IMR-90 (cell line): ENCODE measurements at regions not wholly inside any gene's neighbourhood (a gene's known extent, or its start where the extent isn't known, plus 50 kb on each side); places are given as distances from the start of the nearest gene placed in this dataset.

Experiments
- ATAC-seq: fragments of 200-7000 bp; cut with Tn5 transposase; 2 replicates; pipeline ENCODE4 v1.9.1; 2020; ENCODE audit warnings: low read depth, mild to moderate bottlenecking, moderate library complexity
- BruUV-seq: library from RNA; stranded (reverse); fragments of 400-500 nt; replicated peaks from 2 replicates; lab custom pipeline; 2021; lab: Mats Ljungman, UMichigan
- CTCF ChIA-PET: fragments of 300-600 bp; formaldehyde crosslinking; extraction: SDS; loops from one replicate; lab custom pipeline; 2021; ENCODE audit warnings: antibody characterized with exemption; lab: Yijun Ruan, JAX
- POLR2A ChIA-PET: fragments of 300-600 bp; sonication (Branson Sonifier 250); formaldehyde crosslinking; loops from one replicate; lab custom pipeline; 2022; ENCODE audit warnings: antibody characterized with exemption; ENCODE audit not compliant: unreplicated experiment; lab: Charles Lee
- DNase-seq: peaks from one replicate; pipeline ENCODE4 v3.0.0; 2013
- H2AFZ ChIP-seq: replicated peaks from 2 replicates; pipeline ENCODE3; 2013; ENCODE audit warnings: low read length, mild to moderate bottlenecking; ENCODE audit not compliant: poor library complexity
- H2AK5ac ChIP-seq: 2 replicates; pipeline ENCODE4 v1.6.1; 2013; ENCODE audit warnings: low read depth, low read length, inconsistent platforms
- H2AK9ac ChIP-seq: replicated peaks from 2 replicates; pipeline ENCODE3; 2013; ENCODE audit warnings: mild to moderate bottlenecking, low read depth, low read length, moderate library complexity; ENCODE audit not compliant: poor library complexity
- H2BK120ac ChIP-seq: 2 replicates; pipeline ENCODE4 v1.6.1; 2013; ENCODE audit warnings: low read depth, low read length, inconsistent platforms
- H2BK15ac ChIP-seq: 3 replicates; pipeline ENCODE4 v1.6.1; 2013; ENCODE audit warnings: low read depth, low read length, inconsistent platforms
- H2BK20ac ChIP-seq: 2 replicates; pipeline ENCODE4 v1.6.1; 2013; ENCODE audit warnings: low read depth, mild to moderate bottlenecking, inconsistent platforms, low read length, moderate library complexity
- H2BK5ac ChIP-seq: 2 replicates; pipeline ENCODE4 v1.6.1; 2013; ENCODE audit warnings: mild to moderate bottlenecking, low read depth, low read length, inconsistent platforms; ENCODE audit not compliant: poor library complexity, severe bottlenecking
- H3K14ac ChIP-seq: replicated peaks from 2 replicates; pipeline ENCODE4 v1.6.1; 2013; ENCODE audit warnings: low read depth, low read length, inconsistent platforms
- H3K18ac ChIP-seq: 2 replicates; pipeline ENCODE4 v1.6.1; 2013; ENCODE audit warnings: low read depth, low read length, control low read depth
- H3K23ac ChIP-seq: 2 replicates; pipeline ENCODE4 v1.6.1; 2013; ENCODE audit warnings: low read depth, low read length, inconsistent platforms
- H3K27ac ChIP-seq: 2 replicates; pipeline ENCODE4 v1.5.1; 2013; ENCODE audit warnings: mild to moderate bottlenecking, control low read depth, low read length; ENCODE audit not compliant: insufficient read depth
- H3K27me3 ChIP-seq: 2 replicates; pipeline ENCODE4 v1.6.1; 2013; ENCODE audit warnings: low read length; ENCODE audit not compliant: control insufficient read depth, insufficient read depth
- H3K36me3 ChIP-seq: 2 replicates; pipeline ENCODE4 v1.6.1; 2013; ENCODE audit warnings: low read length, mixed read lengths; ENCODE audit not compliant: control insufficient read depth, insufficient read depth
- H3K4ac ChIP-seq: 2 replicates; pipeline ENCODE4 v1.6.1; 2013; ENCODE audit warnings: low read depth, low read length, inconsistent platforms
- H3K4me1 ChIP-seq: 2 replicates; pipeline ENCODE4 v1.6.1; 2013; ENCODE audit warnings: low read length, mixed read lengths; ENCODE audit not compliant: control insufficient read depth, insufficient read depth
- H3K4me2 ChIP-seq: 2 replicates; pipeline ENCODE4 v1.6.1; 2013; ENCODE audit warnings: low read depth, mild to moderate bottlenecking, control low read depth, low read length, moderate library complexity
- H3K4me3 ChIP-seq: 2 replicates; pipeline ENCODE4 v1.5.1; 2013; ENCODE audit warnings: low read depth, mild to moderate bottlenecking, control low read depth, low read length, moderate library complexity; ENCODE audit not compliant: insufficient read depth
- H3K56ac ChIP-seq: 2 replicates; pipeline ENCODE4 v1.6.1; 2013; ENCODE audit warnings: low read length, inconsistent platforms; ENCODE audit not compliant: insufficient read depth; ENCODE audit errors: extremely low read depth
- H3K79me1 ChIP-seq, 2 experiments: 2 replicates each; pipeline ENCODE4 v1.6.1; 2013; ENCODE audit warnings: low read length in 2 of 2, inconsistent platforms in 1 of 2, low read depth in 1 of 2
- H3K9ac ChIP-seq: 2 replicates; pipeline ENCODE4 v1.6.1; 2013; ENCODE audit warnings: low read depth, low read length, control low read depth
- H3K9me1 ChIP-seq: 2 replicates; pipeline ENCODE4 v1.6.1; 2013; ENCODE audit warnings: low read length, inconsistent platforms; ENCODE audit not compliant: insufficient read depth
- H3K9me3 ChIP-seq: 2 replicates; pipeline ENCODE4 v1.6.1; 2013; ENCODE audit warnings: low read length; ENCODE audit not compliant: control insufficient read depth, insufficient read depth
- H4K20me1 ChIP-seq: 2 replicates; pipeline ENCODE4 v1.6.1; 2013; ENCODE audit warnings: low read length, inconsistent platforms; ENCODE audit not compliant: insufficient read depth
- H4K5ac ChIP-seq: 2 replicates; pipeline ENCODE4 v1.6.1; 2013; ENCODE audit warnings: mild to moderate bottlenecking, low read depth, low read length, control low read depth
- H4K8ac ChIP-seq, 2 experiments: 2 replicates each; pipeline ENCODE4 v1.6.1; 2013; ENCODE audit warnings: low read depth in 2 of 2, low read length in 2 of 2, control low read depth in 1 of 2, inconsistent platforms in 1 of 2
- H4K91ac ChIP-seq: 2 replicates; pipeline ENCODE4 v1.6.1; 2013; ENCODE audit warnings: low read depth, low read length, inconsistent platforms; ENCODE audit not compliant: insufficient read depth
- RAD21 ChIP-seq: IDR thresholded peaks from 2 replicates; pipeline ENCODE4 v1.6.1; 2012; ENCODE audit warnings: low read length, improper control_type of control experiment
- WGBS, 2 experiments: methylation state at CpG; one replicate each; pipeline versions ENCODE4 v1.1.5 to v1.1.7; 2013; ENCODE audit warnings: missing lambda C conversion rate in 2 of 2; ENCODE audit not compliant: insufficient read length in 1 of 2; ENCODE audit errors: extremely low coverage in 2 of 2; 5-methylcytosine and 5-hydroxymethylcytosine counted together
- dilution Hi-C: fragments of 300-500 bp; cut with HindIII; formaldehyde crosslinking; loops from one replicate; pipeline ENCODE4 v1.14.3; 2018; ENCODE audit warnings: low sequenced_read_pairs; ENCODE audit not compliant: unreplicated experiment
- in situ Hi-C: fragments of 300-500 bp; cut with MboI; formaldehyde crosslinking; loops from 3 replicates; pipeline ENCODE4 v1.14.3; 2019; ENCODE audit warnings: low sequenced_read_pairs, inconsistent platforms, mixed read lengths
- intact Hi-C: fragments of 100-400 bp; cut with micrococcal nuclease; formaldehyde crosslinking; loops from 2 replicates; pipeline ENCODE4 v1.10.0; 2022
- TF ChIP-seq, protein P1 (sequence below): fragments of 150-350 bp; IDR thresholded peaks from 2 replicates; pipeline ENCODE4 v1.6.1; 2016; ENCODE audit warnings: low read depth, mild to moderate bottlenecking, low read length, moderate library complexity, borderline replicate concordance

DNA sequence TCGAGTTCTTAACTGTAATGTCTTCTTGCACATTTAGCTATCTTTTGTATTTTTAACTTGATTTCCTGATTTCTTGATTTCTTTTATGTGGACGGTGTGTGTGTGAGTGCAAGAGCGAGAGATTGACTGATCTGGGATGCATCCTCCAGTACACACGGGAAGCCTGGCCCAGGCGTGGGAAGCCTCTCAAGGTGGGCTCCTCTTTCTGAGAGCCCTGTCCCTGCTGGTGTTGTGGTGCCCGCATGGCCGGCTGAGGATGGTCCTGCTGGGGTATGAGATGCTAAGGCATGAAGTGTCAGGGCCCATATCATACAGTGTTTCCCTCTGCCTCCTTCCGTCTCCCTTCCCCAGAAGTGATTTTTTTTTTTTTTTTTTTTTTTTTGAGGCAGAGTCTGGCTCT is 130.8 kb upstream of the TCERG1L start:
- H4K91ac ChIP-seq, result no peak overlapping the region
- BruUV-seq, result no TSS peak
- no peak overlapping the region for H3K14ac ChIP-seq
- no peak overlapping the region for H2AFZ ChIP-seq
- H3K4ac ChIP-seq, result no peak overlapping the region
- H3K27me3 ChIP-seq, result no peaks in the 10 kb centered on the region
- H2BK5ac ChIP-seq, result no peak overlapping the region
- no peak overlapping the region for H3K9ac ChIP-seq
- H4K5ac ChIP-seq, result no peak overlapping the region
- ATAC-seq (no peak), DNase-seq (no peak)
- no peak overlapping the region for H3K18ac ChIP-seq
- no peak overlapping the region for H2AK5ac ChIP-seq
- no peak overlapping the region for H3K4me3 ChIP-seq
- no peaks in the 10 kb centered on the region for H3K9me1 ChIP-seq
- ChIA-PET POLR2A (no interaction called here), CTCF (no interaction called here)
- no peaks in the 10 kb centered on the region for H4K20me1 ChIP-seq
- intact Hi-C loops (no loop called here), in situ Hi-C loops (no loop called here), dilution Hi-C loops (no loop called here)
- H2BK20ac ChIP-seq, result no peak overlapping the region
- H3K9me3 ChIP-seq, result peaks cover 49% of the 10 kb centered on the region
- TF ChIP-seq, protein P1, sequence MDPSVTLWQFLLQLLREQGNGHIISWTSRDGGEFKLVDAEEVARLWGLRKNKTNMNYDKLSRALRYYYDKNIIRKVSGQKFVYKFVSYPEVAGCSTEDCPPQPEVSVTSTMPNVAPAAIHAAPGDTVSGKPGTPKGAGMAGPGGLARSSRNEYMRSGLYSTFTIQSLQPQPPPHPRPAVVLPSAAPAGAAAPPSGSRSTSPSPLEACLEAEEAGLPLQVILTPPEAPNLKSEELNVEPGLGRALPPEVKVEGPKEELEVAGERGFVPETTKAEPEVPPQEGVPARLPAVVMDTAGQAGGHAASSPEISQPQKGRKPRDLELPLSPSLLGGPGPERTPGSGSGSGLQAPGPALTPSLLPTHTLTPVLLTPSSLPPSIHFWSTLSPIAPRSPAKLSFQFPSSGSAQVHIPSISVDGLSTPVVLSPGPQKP, result no peak
- no peak for TF ChIP-seq RAD21
- no peak overlapping the region for H2BK120ac ChIP-seq
- H3K23ac ChIP-seq, result no peak overlapping the region
- H2BK15ac ChIP-seq, result no peak overlapping the region
- no peak overlapping the region for H3K4me2 ChIP-seq
- H4K8ac ChIP-seq, result no peak overlapping the region
- WGBS, 2 experiments, result no CpG with 5 or more reads among the region's 8 CpGs
- H3K79me1 ChIP-seq, result no peaks in the 10 kb centered on the region
- no peaks in the 10 kb centered on the region for H3K4me1 ChIP-seq
- H3K56ac ChIP-seq, result no peak overlapping the region
- no peak overlapping the region for H3K27ac ChIP-seq
- H2AK9ac ChIP-seq, result no peak overlapping the region
- no peaks in the 10 kb centered on the region for H3K36me3 ChIP-seq
